ENCODE measurements at regions not wholly inside any gene's neighbourhood (a gene's known extent, or its start where the extent isn't known, plus 50 kb on each side); places are given as distances from the start of the nearest gene placed in this dataset.

DNA sequence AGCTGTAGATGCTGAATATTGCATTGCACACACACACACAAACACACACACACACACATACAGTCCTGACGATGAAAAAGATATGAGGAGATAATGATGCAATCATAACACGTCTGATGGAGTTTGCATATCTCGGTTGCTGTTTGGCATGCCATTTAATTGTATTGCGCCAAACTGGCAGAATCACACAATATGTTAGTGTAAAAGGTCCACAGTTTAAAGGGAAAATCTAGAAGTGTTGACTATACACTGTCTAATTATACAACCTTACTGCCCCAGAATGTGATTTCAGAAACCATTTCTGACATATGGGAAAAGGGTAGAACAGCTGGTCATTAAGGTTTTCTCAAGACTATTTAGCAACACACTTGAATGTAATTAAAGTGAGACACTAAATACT lies 123.7 kb upstream of the PROX1 start:
- TF ChIP-seq, protein P1, sequence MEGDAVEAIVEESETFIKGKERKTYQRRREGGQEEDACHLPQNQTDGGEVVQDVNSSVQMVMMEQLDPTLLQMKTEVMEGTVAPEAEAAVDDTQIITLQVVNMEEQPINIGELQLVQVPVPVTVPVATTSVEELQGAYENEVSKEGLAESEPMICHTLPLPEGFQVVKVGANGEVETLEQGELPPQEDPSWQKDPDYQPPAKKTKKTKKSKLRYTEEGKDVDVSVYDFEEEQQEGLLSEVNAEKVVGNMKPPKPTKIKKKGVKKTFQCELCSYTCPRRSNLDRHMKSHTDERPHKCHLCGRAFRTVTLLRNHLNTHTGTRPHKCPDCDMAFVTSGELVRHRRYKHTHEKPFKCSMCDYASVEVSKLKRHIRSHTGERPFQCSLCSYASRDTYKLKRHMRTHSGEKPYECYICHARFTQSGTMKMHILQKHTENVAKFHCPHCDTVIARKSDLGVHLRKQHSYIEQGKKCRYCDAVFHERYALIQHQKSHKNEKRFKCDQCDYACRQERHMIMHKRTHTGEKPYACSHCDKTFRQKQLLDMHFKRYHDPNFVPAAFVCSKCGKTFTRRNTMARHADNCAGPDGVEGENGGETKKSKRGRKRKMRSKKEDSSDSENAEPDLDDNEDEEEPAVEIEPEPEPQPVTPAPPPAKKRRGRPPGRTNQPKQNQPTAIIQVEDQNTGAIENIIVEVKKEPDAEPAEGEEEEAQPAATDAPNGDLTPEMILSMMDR (IDR thresholded peaks at IDR 0.05): no peak
- no peak for TF ChIP-seq POLR2A (IDR thresholded peaks at IDR 0.05)
- no peak for TF ChIP-seq POLR2AphosphoS5 (IDR thresholded peaks at IDR 0.05; ENCODE audit: insufficient read depth in 1 of 2, low read depth in 1 of 2)
- Histone ChIP-seq H3K9me3 (no peaks in the 10 kb centered on the region), H3K27ac (no peak overlapping the region), H3K27me3 (no peaks in the 10 kb centered on the region), H3K4me1 (no peaks in the 10 kb centered on the region), H3K36me3 (no peaks in the 10 kb centered on the region), H3K4me3 (no peak overlapping the region)
- intact Hi-C loops (cut with DNase I): no loop called here
- DNase-seq (ENCODE audit: extremely low spot score in 2 of 2): no peak

GRCh38 chr1:213868482-213868881 lies 119.3 kb upstream of the PROX1 start:
- H3K4me1 ChIP-seq: no peaks in the 10 kb centered on the region
- TF ChIP-seq POLR2AphosphoS5 (IDR thresholded peaks at IDR 0.05; ENCODE audit: insufficient read depth in 1 of 2, low read depth in 1 of 2): no peak
- TF ChIP-seq, protein P1 (IDR thresholded peaks at IDR 0.05): no peak
- TF ChIP-seq POLR2A (IDR thresholded peaks at IDR 0.05): no peak
- intact Hi-C loops (cut with DNase I): no loop called here

DNA sequence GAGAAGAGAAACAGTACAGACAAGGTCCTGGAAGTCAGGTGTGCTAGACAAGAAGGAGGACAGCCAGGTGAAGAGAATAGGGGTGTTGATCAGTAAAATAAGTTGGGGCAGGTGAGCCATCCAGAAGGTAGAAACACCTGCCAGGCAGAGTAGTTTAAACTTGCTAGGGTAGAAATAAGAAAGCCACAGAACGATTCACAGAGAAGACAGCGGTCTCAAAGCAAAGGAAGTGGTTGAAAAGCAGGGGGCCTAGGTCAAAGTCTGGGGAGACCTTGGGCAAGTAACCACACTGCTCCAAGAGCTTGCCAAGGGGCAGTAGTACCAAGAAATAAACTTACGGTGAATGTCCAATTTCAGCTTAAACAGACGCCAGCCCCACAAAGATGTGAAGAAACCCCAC lies 116.6 kb upstream of the PROX1 start:
- Histone ChIP-seq H3K9me3 (no peaks in the 10 kb centered on the region), H3K27ac (no peak overlapping the region), H3K4me3 (no peak overlapping the region), H3K36me3 (no peaks in the 10 kb centered on the region), H3K27me3 (no peaks in the 10 kb centered on the region), H3K4me1 (no peaks in the 10 kb centered on the region)
- TF ChIP-seq, protein P1 (IDR thresholded peaks at IDR 0.05): no peak
- no peak for TF ChIP-seq POLR2A (IDR thresholded peaks at IDR 0.05)
- no peak for TF ChIP-seq POLR2AphosphoS5 (IDR thresholded peaks at IDR 0.05; ENCODE audit: insufficient read depth in 1 of 2, low read depth in 1 of 2)
- peak in 1 of 2 donors; percentile 58 for DNase-seq (ENCODE audit: extremely low spot score in 2 of 2)
- intact Hi-C loops (cut with DNase I): no loop called here

More at GRCh38 chr1:213868482-213868881, 119.3 kb upstream of the PROX1 start:
- Histone ChIP-seq H3K4me3 (no peak overlapping the region), H3K27ac (no peak overlapping the region), H3K27me3 (no peaks in the 10 kb centered on the region), H3K9me3 (no peaks in the 10 kb centered on the region), H3K36me3 (no peaks in the 10 kb centered on the region)
- DNase-seq (ENCODE audit: extremely low spot score in 2 of 2): no peak

DNA sequence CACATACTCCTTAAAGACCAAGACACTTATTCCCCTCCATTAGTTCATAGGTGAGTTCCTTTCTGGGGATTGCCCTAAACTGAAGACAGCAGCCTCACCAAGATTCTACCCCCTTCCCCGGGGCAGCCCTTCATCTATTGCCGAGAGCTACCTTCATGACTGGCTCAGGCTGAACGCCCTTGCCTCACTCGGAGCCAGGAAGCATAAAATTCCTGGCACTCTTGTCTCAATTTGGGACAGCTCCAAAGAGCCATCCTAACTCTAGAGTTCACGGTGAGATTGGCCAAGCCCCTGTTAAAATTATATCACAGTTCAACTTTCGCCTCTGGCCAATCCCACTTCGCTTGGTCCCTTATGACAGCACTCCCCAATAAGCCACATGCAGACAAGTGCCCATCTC lies 113.0 kb upstream of the PROX1 start:
- TF ChIP-seq POLR2A (IDR thresholded peaks at IDR 0.05): no peak
- TF ChIP-seq, protein P1 (IDR thresholded peaks at IDR 0.05): no peak
- TF ChIP-seq POLR2AphosphoS5 (IDR thresholded peaks at IDR 0.05; ENCODE audit: insufficient read depth in 1 of 2, low read depth in 1 of 2): no peak
- Histone ChIP-seq H3K4me3 (no peak overlapping the region), H3K9me3 (no peaks in the 10 kb centered on the region), H3K36me3 (no peaks in the 10 kb centered on the region), H3K27ac (no peak overlapping the region), H3K4me1 (no peaks in the 10 kb centered on the region), H3K27me3 (no peaks in the 10 kb centered on the region)
- intact Hi-C loops (cut with DNase I): no loop called here
- DNase-seq (ENCODE audit: extremely low spot score in 2 of 2): peak in 1 of 2 donors; percentile 58

DNA sequence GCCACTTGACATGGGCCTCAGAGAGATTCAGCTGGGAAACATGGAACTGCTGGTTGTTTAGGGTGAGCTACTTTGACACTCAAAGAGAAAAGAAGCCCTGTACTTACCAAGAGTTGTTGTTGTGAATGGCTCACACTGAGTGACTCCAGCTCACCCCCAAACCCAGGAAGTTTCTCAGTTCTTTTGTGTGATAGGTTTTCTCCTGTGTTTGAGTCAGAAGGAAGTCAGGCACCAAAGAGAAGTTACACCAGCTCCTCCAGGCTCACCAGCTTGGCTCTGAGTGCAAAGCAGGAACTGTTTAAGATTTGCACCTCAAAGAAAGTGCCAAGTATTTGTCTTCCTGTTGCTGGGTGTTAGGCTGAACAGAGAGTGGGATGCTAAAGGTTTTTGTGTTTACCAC lies 111.2 kb upstream of the PROX1 start:
- Histone ChIP-seq H3K27ac (no peak overlapping the region), H3K4me1 (no peaks in the 10 kb centered on the region), H3K27me3 (no peaks in the 10 kb centered on the region), H3K9me3 (no peaks in the 10 kb centered on the region), H3K36me3 (no peaks in the 10 kb centered on the region), H3K4me3 (no peak overlapping the region)
- DNase-seq (ENCODE audit: extremely low spot score in 2 of 2): peak in 1 of 2 donors; percentile 32
- TF ChIP-seq, protein P1 (IDR thresholded peaks at IDR 0.05): no peak
- no peak for TF ChIP-seq POLR2A (IDR thresholded peaks at IDR 0.05)
- TF ChIP-seq POLR2AphosphoS5 (IDR thresholded peaks at IDR 0.05; ENCODE audit: insufficient read depth in 1 of 2, low read depth in 1 of 2): no peak
- intact Hi-C loops (cut with DNase I): no loop called here
